Adrenal gland (tissue), 5 donors: ENCODE measurements at regions not wholly inside any gene's neighbourhood (a gene's known extent, or its start where the extent isn't known, plus 50 kb on each side); places are given as distances from the start of the nearest gene placed in this dataset.

Experiments used
- CTCF ChIP-seq, 6 experiments: fragments of 450-650 bp in 4 of 6; fragments of 200-600 bp in 2 of 6; sonication (generic) in 1 of 6; IDR thresholded peaks; 1 replicate in 5 of 6; 2 replicates in 1 of 6; pipeline versions ENCODE4 v1.5.1 to v1.8.0; 2016 to 2021; ENCODE audit warnings: antibody characterized with exemption in 6 of 6, mild to moderate bottlenecking in 2 of 6, moderate library complexity in 1 of 6
- POLR2A ChIP-seq, 2 donors: fragments of 450-650 bp; IDR thresholded peaks; one replicate each; pipeline ENCODE4 v1.6.1; 2017; ENCODE audit warnings: antibody characterized with exemption in 2 of 2, mild to moderate bottlenecking in 2 of 2, moderate library complexity in 1 of 2
- donor health status: DM: no; HTN: no; CAD: no.

- no peak for TF ChIP-seq POLR2A (IDR thresholded peaks at IDR 0.05)
- TF ChIP-seq CTCF (IDR thresholded peaks at IDR 0.05): no peak
Observed at GRCh38 chrX:39911278-39911897, 186.4 kb downstream of the BCOR start.
